ENCODE measurements at regions not wholly inside any gene's neighbourhood (a gene's known extent, or its start where the extent isn't known, plus 50 kb on each side); places are given as distances from the start of the nearest gene placed in this dataset.

DNA sequence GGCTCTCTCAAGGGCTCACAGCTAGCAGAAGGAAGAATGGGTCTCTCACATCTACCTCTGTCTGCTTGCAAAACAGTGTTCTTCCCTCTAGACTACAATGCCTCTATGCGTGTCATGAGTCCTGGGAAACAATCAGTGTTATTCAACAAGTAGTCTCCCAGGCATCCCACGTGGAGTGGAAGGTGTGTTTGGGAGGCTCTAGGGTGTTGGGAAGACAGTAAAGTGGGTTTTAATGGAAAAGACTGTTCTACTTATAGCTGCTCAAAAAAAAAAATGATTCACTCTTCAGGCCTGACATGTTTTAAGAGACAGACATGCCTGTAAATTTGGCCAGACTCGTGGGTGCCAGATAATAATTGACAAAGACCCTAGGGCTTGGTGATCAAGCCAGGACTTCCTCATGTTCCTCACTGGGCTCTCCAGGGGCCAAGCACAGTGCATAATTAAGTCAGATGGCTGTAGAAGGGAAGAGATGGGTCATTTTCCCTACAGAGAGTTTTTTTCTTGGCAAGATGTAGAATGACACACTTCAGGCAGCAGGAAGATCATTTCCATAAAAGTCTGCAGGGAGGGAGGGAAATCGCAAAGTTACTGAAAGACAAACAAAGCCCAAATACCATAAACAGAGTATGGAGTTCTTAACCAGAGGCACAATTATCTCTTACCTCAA is 246.4 kb downstream of the ACTL7B start:
- H3K36me3 ChIP-seq (ENCODE audit: control insufficient read depth in 4 of 4, insufficient read depth in 4 of 4, low read length in 4 of 4), result no peaks in the 10 kb centered on the region
- ATAC-seq (ENCODE audit: insufficient read depth, low FRiP score), result no peak
- no peak overlapping the region for H3K9ac ChIP-seq (ENCODE audit: insufficient read depth in 1 of 2, low read length in 2 of 2)
- no peaks in the 10 kb centered on the region for H3K4me1 ChIP-seq (ENCODE audit: control insufficient read depth in 5 of 5, insufficient read depth in 5 of 5, low read length in 5 of 5)
- H3K27me3 ChIP-seq (ENCODE audit: control insufficient read depth in 3 of 3, insufficient read depth in 3 of 3, low read length in 2 of 3), result peaks cover 0 to 3% (median 0%) of the 10 kb centered on the region in 3 donors
- no peak overlapping the region for H3K4me3 ChIP-seq
- H3K27ac ChIP-seq (ENCODE audit: low read depth in 1 of 2, low read length in 1 of 2), result no peak overlapping the region
- WGBS, 2 donors, result 63 to 74% methylated on average over 4 of the region's 4 CpGs
- no peak for TF ChIP-seq CTCF (IDR thresholded peaks at IDR 0.05; ENCODE audit: control extremely low read depth, extremely low read depth)
- H3K9me3 ChIP-seq (ENCODE audit: control insufficient read depth in 4 of 4, insufficient read depth in 3 of 4, low read length in 3 of 4), result peaks cover 0 to 1% (median 0%) of the 10 kb centered on the region in 4 donors
- DNase-seq, result no peak

GRCh38 chr9:108607607-108608006 is 248.2 kb downstream of the ACTL7B start:
- ATAC-seq (ENCODE audit: insufficient read depth, low FRiP score), result no peak
- no peak overlapping the region for H3K9ac ChIP-seq (ENCODE audit: insufficient read depth in 1 of 2, low read length in 2 of 2)
- no peak overlapping the region for H3K27ac ChIP-seq (ENCODE audit: low read depth in 1 of 2, low read length in 1 of 2)
- TF ChIP-seq CTCF (IDR thresholded peaks at IDR 0.05; ENCODE audit: control extremely low read depth, extremely low read depth), result no peak
- peaks cover 0 to 1% (median 0%) of the 10 kb centered on the region in 4 donors for H3K9me3 ChIP-seq (ENCODE audit: control insufficient read depth in 4 of 4, insufficient read depth in 3 of 4, low read length in 3 of 4)
- 81 to 90% methylated on average over 4 of the region's 4 CpGs for WGBS, 2 donors
- H3K36me3 ChIP-seq (ENCODE audit: control insufficient read depth in 4 of 4, insufficient read depth in 4 of 4, low read length in 4 of 4), result no peaks in the 10 kb centered on the region
- DNase-seq, result no peak
- no peaks in the 10 kb centered on the region for H3K4me1 ChIP-seq (ENCODE audit: control insufficient read depth in 5 of 5, insufficient read depth in 5 of 5, low read length in 5 of 5)
- H3K27me3 ChIP-seq (ENCODE audit: control insufficient read depth in 3 of 3, insufficient read depth in 3 of 3, low read length in 2 of 3), result peaks cover 0 to 2% (median 0%) of the 10 kb centered on the region in 3 donors
- no peak overlapping the region for H3K4me3 ChIP-seq

GRCh38 chr9:108606401-108606800 is 249.4 kb downstream of the ACTL7B start:
- no peak for DNase-seq
- H3K9ac ChIP-seq (ENCODE audit: insufficient read depth in 1 of 2, low read length in 2 of 2), result no peak overlapping the region
- no peaks in the 10 kb centered on the region for H3K36me3 ChIP-seq (ENCODE audit: control insufficient read depth in 4 of 4, insufficient read depth in 4 of 4, low read length in 4 of 4)
- 78 to 92% methylated on average over 4 of the region's 4 CpGs for WGBS, 2 donors
- H3K27ac ChIP-seq (ENCODE audit: low read depth in 1 of 2, low read length in 1 of 2), result no peak overlapping the region
- H3K4me1 ChIP-seq (ENCODE audit: control insufficient read depth in 5 of 5, insufficient read depth in 5 of 5, low read length in 5 of 5), result no peaks in the 10 kb centered on the region
- TF ChIP-seq CTCF (IDR thresholded peaks at IDR 0.05; ENCODE audit: control extremely low read depth, extremely low read depth), result no peak
- peaks cover 0 to 1% (median 0%) of the 10 kb centered on the region in 4 donors for H3K9me3 ChIP-seq (ENCODE audit: control insufficient read depth in 4 of 4, insufficient read depth in 3 of 4, low read length in 3 of 4)
- no peak overlapping the region for H3K4me3 ChIP-seq
- ATAC-seq (ENCODE audit: insufficient read depth, low FRiP score), result no peak
- H3K27me3 ChIP-seq (ENCODE audit: control insufficient read depth in 3 of 3, insufficient read depth in 3 of 3, low read length in 2 of 3), result no peaks in the 10 kb centered on the region

DNA sequence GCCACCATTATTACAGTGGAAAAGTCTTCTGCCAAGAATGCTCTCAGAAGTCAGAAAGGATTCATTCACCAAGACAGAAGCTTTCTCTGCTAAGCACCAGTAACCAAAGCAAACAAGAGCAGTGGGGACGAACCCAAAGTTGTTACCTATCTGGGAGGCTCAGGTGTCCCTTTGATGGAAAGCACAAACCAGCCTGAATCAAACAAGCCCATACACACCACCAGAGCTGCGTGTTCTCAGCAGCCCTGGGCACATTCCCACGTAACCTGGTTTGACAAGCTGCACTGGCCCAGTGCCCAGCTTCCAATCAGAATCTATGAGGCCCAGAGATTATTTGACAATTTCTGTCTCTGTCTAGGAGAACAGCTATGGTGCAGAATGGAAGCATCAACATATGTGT is 252.6 kb downstream of the ACTL7B start:
- peak; percentile 10 to 54 (median 26) for DNase-seq
- Histone ChIP-seq H3K36me3 (ENCODE audit: control insufficient read depth in 4 of 4, insufficient read depth in 4 of 4, low read length in 4 of 4) (no peaks in the 10 kb centered on the region), H3K9ac (ENCODE audit: insufficient read depth in 1 of 2, low read length in 2 of 2) (no peak overlapping the region), H3K9me3 (ENCODE audit: control insufficient read depth in 4 of 4, insufficient read depth in 3 of 4, low read length in 3 of 4) (peaks cover 0 to 1% (median 0%) of the 10 kb centered on the region in 4 donors), H3K4me1 (ENCODE audit: control insufficient read depth in 5 of 5, insufficient read depth in 5 of 5, low read length in 5 of 5) (no peaks in the 10 kb centered on the region), H3K27me3 (ENCODE audit: control insufficient read depth in 3 of 3, insufficient read depth in 3 of 3, low read length in 2 of 3) (no peaks in the 10 kb centered on the region), H3K27ac (ENCODE audit: low read depth in 1 of 2, low read length in 1 of 2) (no peak overlapping the region), H3K4me3 (no peak overlapping the region)
- no peak for ATAC-seq (ENCODE audit: insufficient read depth, low FRiP score)
- 61 to 81% methylated on average over 3 of the region's 3 CpGs for WGBS, 2 donors
- TF ChIP-seq CTCF (IDR thresholded peaks at IDR 0.05; ENCODE audit: control extremely low read depth, extremely low read depth), result no peak
